HG02885 (cell line): ENCODE measurements at regions not wholly inside any gene's neighbourhood (a gene's known extent, or its start where the extent isn't known, plus 50 kb on each side); places are given as distances from the start of the nearest gene placed in this dataset.

Experiments used
- ATAC-seq: cut with Tn5 transposase; IDR thresholded peaks from one replicate; pipeline ENCODE4 v1.9.1; 2021; ENCODE audit warnings: mild to moderate bottlenecking; ENCODE audit not compliant: unreplicated experiment, poor library complexity

GRCh38 chr3:18888819-18889218 is 259.5 kb upstream of the KCNH8 start:
- ATAC-seq: no peak

- no peak for ATAC-seq
Measured at GRCh38 chr3:18888370-18888769, 259.9 kb upstream of the KCNH8 start.

- no peak for ATAC-seq
Measured at GRCh38 chr3:18886331-18886730, 262.0 kb upstream of the KCNH8 start.

- no peak for ATAC-seq
Measured at GRCh38 chr3:18885612-18886011, 262.7 kb upstream of the KCNH8 start.

- ATAC-seq: no peak
Measured at GRCh38 chr3:18883571-18883970, 264.7 kb upstream of the KCNH8 start.

- ATAC-seq: no peak
Measured at GRCh38 chr3:18880691-18881090, 267.6 kb upstream of the KCNH8 start.

- peak; percentile 89 for ATAC-seq
Measured at GRCh38 chr3:18872466-18872865, 275.8 kb upstream of the KCNH8 start.

GRCh38 chr3:18870642-18871041 is 277.7 kb upstream of the KCNH8 start:
- no peak for ATAC-seq

GRCh38 chr3:18870074-18870640 is 278.2 kb upstream of the KCNH8 start:
- ATAC-seq: no peak

GRCh38 chr3:18868911-18869689 is 279.2 kb upstream of the KCNH8 start:
- ATAC-seq: no peak

- ATAC-seq: no peak
Measured at GRCh38 chr3:18866899-18867298, 281.4 kb upstream of the KCNH8 start.

- ATAC-seq: no peak
Measured at GRCh38 chr3:18864933-18865731, 283.2 kb upstream of the KCNH8 start.

- ATAC-seq: no peak
Measured at GRCh38 chr3:18862077-18862476, 286.2 kb upstream of the KCNH8 start.

GRCh38 chr3:18861137-18861536 is 287.2 kb upstream of the KCNH8 start:
- no peak for ATAC-seq

- ATAC-seq: no peak
Measured at GRCh38 chr3:18853269-18853668, 295.0 kb upstream of the KCNH8 start.

- peak; percentile 80 for ATAC-seq
Measured at GRCh38 chr3:18847583-18848197, 300.6 kb upstream of the KCNH8 start.

- no peak for ATAC-seq
Measured at GRCh38 chr3:18843983-18844382, 304.3 kb upstream of the KCNH8 start.

GRCh38 chr3:18843188-18843587 is 305.1 kb upstream of the KCNH8 start:
- ATAC-seq: no peak

GRCh38 chr3:18841422-18842343 is 306.6 kb upstream of the KCNH8 start:
- no peak for ATAC-seq
